GM23338 (cell line): ENCODE measurements at regions not wholly inside any gene's neighbourhood (a gene's known extent, or its start where the extent isn't known, plus 50 kb on each side); places are given as distances from the start of the nearest gene placed in this dataset.
A peak's percentile ranks its signal among the peaks of the same experiment; 100 is the strongest.

Experiments used
- ATAC-seq: fragments of 200-7000 bp; cut with Tn5 transposase; 3 replicates; pipeline ENCODE4 v1.9.1; 2020
- DNase-seq: peaks from one replicate; pipeline ENCODE4 v3.0.0-alpha.2; 2015; ENCODE audit warnings: low spot score
- H2AFZ ChIP-seq: fragments of 200-600 bp; sonication (generic); 2 replicates; pipeline ENCODE4 v1.8.0; 2016; ENCODE audit warnings: antibody characterized with exemption, mild to moderate bottlenecking, moderate library complexity
- H3F3A ChIP-seq: fragments of 200-600 bp; sonication (generic); replicated peaks from 2 replicates; pipeline ENCODE4 v1.8.0; 2017; ENCODE audit warnings: antibody characterized with exemption, mixed run types, low read depth
- H3K27ac ChIP-seq: fragments of 200-600 bp; sonication (generic); 2 replicates; pipeline ENCODE4 v1.6.1; 2016; ENCODE audit warnings: low read depth
- H3K27me3 ChIP-seq: fragments of 200-600 bp; sonication (generic); 2 replicates; pipeline ENCODE4 v1.8.0; 2016; ENCODE audit warnings: mild to moderate bottlenecking, mixed run types, moderate library complexity; ENCODE audit not compliant: insufficient read depth
- H3K36me3 ChIP-seq: fragments of 200-600 bp; sonication (generic); 2 replicates; pipeline ENCODE4 v1.8.0; 2016; ENCODE audit warnings: mild to moderate bottlenecking; ENCODE audit not compliant: insufficient read depth
- H3K4me1 ChIP-seq: fragments of 200-600 bp; sonication (generic); 2 replicates; pipeline ENCODE4 v1.8.0; 2016; ENCODE audit warnings: mild to moderate bottlenecking, moderate library complexity; ENCODE audit not compliant: insufficient read depth
- H3K4me2 ChIP-seq: fragments of 200-600 bp; sonication (generic); 2 replicates; pipeline ENCODE4 v1.7.1; 2017; ENCODE audit warnings: mixed run types
- H3K4me3 ChIP-seq: fragments of 200-600 bp; sonication (generic); 2 replicates; pipeline ENCODE4 v1.6.1; 2016; ENCODE audit warnings: mixed run types
- H3K79me2 ChIP-seq: fragments of 200-600 bp; sonication (generic); replicated peaks from 2 replicates; pipeline ENCODE4 v1.8.0; 2017; ENCODE audit warnings: mild to moderate bottlenecking; ENCODE audit not compliant: insufficient read depth
- H3K9me2 ChIP-seq: fragments of 200-600 bp; sonication (generic); 2 replicates; pipeline ENCODE4 v1.8.0; 2017; ENCODE audit not compliant: insufficient read depth
- H4K20me1 ChIP-seq: fragments of 200-600 bp; sonication (generic); replicated peaks from 2 replicates; pipeline ENCODE4 v1.8.0; 2017; ENCODE audit warnings: mild to moderate bottlenecking; ENCODE audit not compliant: insufficient read depth
- H3K27ac Mint-ChIP-seq: 2 replicates; pipeline ENCODE4 v1.8.0; 2020; ENCODE audit warnings: inconsistent platforms, mild to moderate bottlenecking, moderate library complexity, mixed read lengths
- H3K27me3 Mint-ChIP-seq: 3 replicates; pipeline ENCODE4 v1.8.0; 2022; ENCODE audit warnings: low read depth, mild to moderate bottlenecking, moderate library complexity, mixed read lengths, inconsistent platforms; ENCODE audit not compliant: insufficient read depth, poor library complexity
- H3K36me3 Mint-ChIP-seq: 3 replicates; pipeline ENCODE4 v1.8.0; 2021; ENCODE audit warnings: low read depth, mild to moderate bottlenecking, inconsistent platforms, moderate library complexity, mixed read lengths
- H3K4me1 Mint-ChIP-seq: 3 replicates; pipeline ENCODE4 v1.8.0; 2020; ENCODE audit warnings: mild to moderate bottlenecking, inconsistent platforms, mixed read lengths
- H3K4me3 Mint-ChIP-seq: 3 replicates; pipeline ENCODE4 v1.8.0; 2021; ENCODE audit warnings: moderate library complexity, mild to moderate bottlenecking, inconsistent platforms, mixed read lengths
- H3K9me3 Mint-ChIP-seq: 3 replicates; pipeline ENCODE4 v1.8.0; 2020; ENCODE audit warnings: moderate library complexity, mild to moderate bottlenecking, inconsistent platforms, mixed read lengths
- EZH2 ChIP-seq: fragments of 200-600 bp; sonication (generic); IDR thresholded peaks from one replicate; pipeline ENCODE4 v1.8.0; 2017; ENCODE audit warnings: antibody characterized with exemption, mild to moderate bottlenecking, low read depth; ENCODE audit not compliant: unreplicated experiment
- EZH2phosphoT487 ChIP-seq: fragments of 200-600 bp; sonication (generic); IDR thresholded peaks from one replicate; pipeline ENCODE4 v1.8.1; 2018; ENCODE audit warnings: antibody characterized with exemption; ENCODE audit not compliant: unreplicated experiment
- JUNB ChIP-seq: IDR thresholded peaks from one replicate; pipeline ENCODE4 v1.6.1; 2016; ENCODE audit warnings: antibody characterized with exemption; ENCODE audit not compliant: unreplicated experiment
- NANOG ChIP-seq: IDR thresholded peaks from 2 replicates; pipeline ENCODE4 v1.6.1; 2016; ENCODE audit warnings: antibody characterized with exemption, borderline replicate concordance
- STAT1 ChIP-seq: IDR thresholded peaks from one replicate; pipeline ENCODE4 v1.6.1; 2016; ENCODE audit warnings: antibody characterized with exemption; ENCODE audit not compliant: unreplicated experiment
- ZNF114 ChIP-seq: fragments of 250-450 bp; sonication (Bioruptor Pico); IDR thresholded peaks from 2 replicates; pipeline ENCODE4 v1.5.0; 2020; ENCODE audit warnings: mild to moderate bottlenecking, moderate library complexity
- TF ChIP-seq, protein P1 (sequence below): fragments of 250-450 bp; sonication (Bioruptor Pico); IDR thresholded peaks from 2 replicates; pipeline ENCODE4 v1.5.0; 2020; ENCODE audit warnings: mild to moderate bottlenecking, moderate library complexity
- TF ChIP-seq, protein P2 (sequence below): IDR thresholded peaks from 2 replicates; pipeline ENCODE4 v1.6.1; 2016; ENCODE audit warnings: antibody characterized with exemption
- TF ChIP-seq, protein P3 (sequence below): IDR thresholded peaks from one replicate; pipeline ENCODE4 v1.6.1; 2018; ENCODE audit warnings: antibody characterized with exemption; ENCODE audit not compliant: unreplicated experiment

DNA sequence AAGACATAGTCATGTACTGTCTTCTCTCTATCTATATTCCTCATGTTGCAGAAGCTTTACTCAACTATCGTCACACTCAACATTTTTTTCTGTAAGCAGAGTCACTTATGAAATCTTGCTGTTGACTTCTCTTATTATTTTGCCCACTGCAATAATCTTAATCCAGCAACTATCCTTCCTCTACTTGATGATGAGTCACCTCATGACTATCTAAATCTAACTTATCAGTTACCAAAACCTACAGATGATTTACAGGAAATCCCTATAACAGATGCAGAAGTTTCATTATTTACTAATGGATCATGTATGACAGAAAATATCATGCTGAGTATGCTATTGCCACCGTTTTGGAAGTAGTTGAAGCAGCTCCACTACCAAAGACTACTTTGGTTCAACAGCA, 378.9 kb downstream of the DUSP10 start (continued):
- TF ChIP-seq, protein P1, sequence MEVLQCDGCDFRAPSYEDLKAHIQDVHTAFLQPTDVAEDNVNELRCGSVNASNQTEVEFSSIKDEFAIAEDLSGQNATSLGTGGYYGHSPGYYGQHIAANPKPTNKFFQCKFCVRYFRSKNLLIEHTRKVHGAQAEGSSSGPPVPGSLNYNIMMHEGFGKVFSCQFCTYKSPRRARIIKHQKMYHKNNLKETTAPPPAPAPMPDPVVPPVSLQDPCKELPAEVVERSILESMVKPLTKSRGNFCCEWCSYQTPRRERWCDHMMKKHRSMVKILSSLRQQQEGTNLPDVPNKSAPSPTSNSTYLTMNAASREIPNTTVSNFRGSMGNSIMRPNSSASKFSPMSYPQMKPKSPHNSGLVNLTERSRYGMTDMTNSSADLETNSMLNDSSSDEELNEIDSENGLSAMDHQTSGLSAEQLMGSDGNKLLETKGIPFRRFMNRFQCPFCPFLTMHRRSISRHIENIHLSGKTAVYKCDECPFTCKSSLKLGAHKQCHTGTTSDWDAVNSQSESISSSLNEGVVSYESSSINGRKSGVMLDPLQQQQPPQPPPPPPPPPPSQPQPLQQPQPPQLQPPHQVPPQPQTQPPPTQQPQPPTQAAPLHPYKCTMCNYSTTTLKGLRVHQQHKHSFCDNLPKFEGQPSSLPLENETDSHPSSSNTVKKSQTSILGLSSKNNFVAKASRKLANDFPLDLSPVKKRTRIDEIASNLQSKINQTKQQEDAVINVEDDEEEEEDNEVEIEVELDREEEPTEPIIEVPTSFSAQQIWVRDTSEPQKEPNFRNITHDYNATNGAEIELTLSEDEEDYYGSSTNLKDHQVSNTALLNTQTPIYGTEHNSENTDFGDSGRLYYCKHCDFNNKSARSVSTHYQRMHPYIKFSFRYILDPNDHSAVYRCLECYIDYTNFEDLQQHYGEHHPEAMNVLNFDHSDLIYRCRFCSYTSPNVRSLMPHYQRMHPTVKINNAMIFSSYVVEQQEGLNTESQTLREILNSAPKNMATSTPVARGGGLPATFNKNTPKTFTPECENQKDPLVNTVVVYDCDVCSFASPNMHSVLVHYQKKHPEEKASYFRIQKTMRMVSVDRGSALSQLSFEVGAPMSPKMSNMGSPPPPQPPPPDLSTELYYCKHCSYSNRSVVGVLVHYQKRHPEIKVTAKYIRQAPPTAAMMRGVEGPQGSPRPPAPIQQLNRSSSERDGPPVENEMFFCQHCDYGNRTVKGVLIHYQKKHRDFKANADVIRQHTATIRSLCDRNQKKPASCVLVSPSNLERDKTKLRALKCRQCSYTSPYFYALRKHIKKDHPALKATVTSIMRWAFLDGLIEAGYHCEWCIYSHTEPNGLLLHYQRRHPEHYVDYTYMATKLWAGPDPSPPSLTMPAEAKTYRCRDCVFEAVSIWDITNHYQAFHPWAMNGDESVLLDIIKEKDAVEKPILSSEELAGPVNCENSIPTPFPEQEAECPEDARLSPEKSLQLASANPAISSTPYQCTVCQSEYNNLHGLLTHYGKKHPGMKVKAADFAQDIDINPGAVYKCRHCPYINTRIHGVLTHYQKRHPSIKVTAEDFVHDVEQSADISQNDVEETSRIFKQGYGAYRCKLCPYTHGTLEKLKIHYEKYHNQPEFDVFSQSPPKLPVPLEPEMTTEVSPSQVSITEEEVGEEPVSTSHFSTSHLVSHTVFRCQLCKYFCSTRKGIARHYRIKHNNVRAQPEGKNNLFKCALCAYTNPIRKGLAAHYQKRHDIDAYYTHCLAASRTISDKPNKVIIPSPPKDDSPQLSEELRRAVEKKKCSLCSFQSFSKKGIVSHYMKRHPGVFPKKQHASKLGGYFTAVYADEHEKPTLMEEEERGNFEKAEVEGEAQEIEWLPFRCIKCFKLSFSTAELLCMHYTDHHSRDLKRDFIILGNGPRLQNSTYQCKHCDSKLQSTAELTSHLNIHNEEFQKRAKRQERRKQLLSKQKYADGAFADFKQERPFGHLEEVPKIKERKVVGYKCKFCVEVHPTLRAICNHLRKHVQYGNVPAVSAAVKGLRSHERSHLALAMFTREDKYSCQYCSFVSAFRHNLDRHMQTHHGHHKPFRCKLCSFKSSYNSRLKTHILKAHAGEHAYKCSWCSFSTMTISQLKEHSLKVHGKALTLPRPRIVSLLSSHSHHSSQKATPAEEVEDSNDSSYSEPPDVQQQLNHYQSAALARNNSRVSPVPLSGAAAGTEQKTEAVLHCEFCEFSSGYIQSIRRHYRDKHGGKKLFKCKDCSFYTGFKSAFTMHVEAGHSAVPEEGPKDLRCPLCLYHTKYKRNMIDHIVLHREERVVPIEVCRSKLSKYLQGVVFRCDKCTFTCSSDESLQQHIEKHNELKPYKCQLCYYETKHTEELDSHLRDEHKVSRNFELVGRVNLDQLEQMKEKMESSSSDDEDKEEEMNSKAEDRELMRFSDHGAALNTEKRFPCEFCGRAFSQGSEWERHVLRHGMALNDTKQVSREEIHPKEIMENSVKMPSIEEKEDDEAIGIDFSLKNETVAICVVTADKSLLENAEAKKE: no peak
- no peak for TF ChIP-seq JUNB

DNA sequence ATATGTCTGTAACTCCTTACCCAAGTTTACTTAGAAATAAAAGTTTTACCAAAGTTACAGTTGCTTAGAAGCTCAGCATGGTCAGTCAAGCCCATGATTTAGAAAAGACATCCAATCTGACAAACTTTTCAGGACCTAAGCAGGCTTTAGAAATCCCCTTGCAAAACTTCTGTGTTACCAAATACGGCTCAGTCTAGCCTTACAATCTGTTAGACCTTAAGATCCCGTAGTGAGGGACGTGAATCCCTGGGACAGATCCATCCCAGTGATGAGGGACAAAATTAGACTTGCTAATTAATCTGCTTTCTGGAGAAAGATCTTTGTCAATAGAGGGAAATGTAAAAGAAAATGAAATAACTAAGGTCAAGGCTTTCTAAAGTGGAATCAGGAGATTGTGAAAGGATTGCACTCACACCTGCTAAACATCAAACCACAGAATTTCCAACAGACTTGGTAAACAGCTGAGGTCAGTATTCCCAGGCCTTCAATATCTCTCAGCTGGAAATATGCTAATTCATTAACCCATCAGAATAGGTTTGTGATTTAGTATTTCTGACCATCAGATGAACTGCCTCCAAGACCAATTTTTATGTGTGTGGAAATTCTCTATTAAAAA, 375.3 kb downstream of the DUSP10 start:
- ATAC-seq: peak; percentile 75
- Histone ChIP-seq H3K9me2 (peaks cover 4% of the 10 kb centered on the region; the same call in 1 of the 2 replicates), H3F3A (no peaks in the 10 kb centered on the region), H2AFZ (no peak overlapping the region; the same call in 1 of the 2 replicates), H4K20me1 (no peaks in the 10 kb centered on the region), H3K79me2 (no peaks in the 10 kb centered on the region), H3K4me2 (peak overlapping the region; percentile 17), H3K27me3 (no peaks in the 10 kb centered on the region), H3K27ac (no peak overlapping the region), H3K36me3 (no peaks in the 10 kb centered on the region), H3K4me3 (no peak overlapping the region), H3K4me1 (peaks cover 23% of the 10 kb centered on the region)
- Mint-ChIP-seq H3K4me3 (no peak overlapping the region), H3K9me3 (no peaks in the 10 kb centered on the region), H3K27ac (no peak overlapping the region), H3K4me1 (peaks cover 38% of the 10 kb centered on the region), H3K27me3 (no peaks in the 10 kb centered on the region), H3K36me3 (no peaks in the 10 kb centered on the region)
- peak; percentile 27 for DNase-seq
- no peak for TF ChIP-seq EZH2phosphoT487
- no peak for TF ChIP-seq JUNB
- no peak for TF ChIP-seq EZH2
- no peak for TF ChIP-seq STAT1
- no peak for TF ChIP-seq NANOG
- TF ChIP-seq, protein P2, sequence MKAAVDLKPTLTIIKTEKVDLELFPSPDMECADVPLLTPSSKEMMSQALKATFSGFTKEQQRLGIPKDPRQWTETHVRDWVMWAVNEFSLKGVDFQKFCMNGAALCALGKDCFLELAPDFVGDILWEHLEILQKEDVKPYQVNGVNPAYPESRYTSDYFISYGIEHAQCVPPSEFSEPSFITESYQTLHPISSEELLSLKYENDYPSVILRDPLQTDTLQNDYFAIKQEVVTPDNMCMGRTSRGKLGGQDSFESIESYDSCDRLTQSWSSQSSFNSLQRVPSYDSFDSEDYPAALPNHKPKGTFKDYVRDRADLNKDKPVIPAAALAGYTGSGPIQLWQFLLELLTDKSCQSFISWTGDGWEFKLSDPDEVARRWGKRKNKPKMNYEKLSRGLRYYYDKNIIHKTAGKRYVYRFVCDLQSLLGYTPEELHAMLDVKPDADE: no peak
- no peak for TF ChIP-seq ZNF114 (CRISPR knock-in tag)
- TF ChIP-seq, protein P3, sequence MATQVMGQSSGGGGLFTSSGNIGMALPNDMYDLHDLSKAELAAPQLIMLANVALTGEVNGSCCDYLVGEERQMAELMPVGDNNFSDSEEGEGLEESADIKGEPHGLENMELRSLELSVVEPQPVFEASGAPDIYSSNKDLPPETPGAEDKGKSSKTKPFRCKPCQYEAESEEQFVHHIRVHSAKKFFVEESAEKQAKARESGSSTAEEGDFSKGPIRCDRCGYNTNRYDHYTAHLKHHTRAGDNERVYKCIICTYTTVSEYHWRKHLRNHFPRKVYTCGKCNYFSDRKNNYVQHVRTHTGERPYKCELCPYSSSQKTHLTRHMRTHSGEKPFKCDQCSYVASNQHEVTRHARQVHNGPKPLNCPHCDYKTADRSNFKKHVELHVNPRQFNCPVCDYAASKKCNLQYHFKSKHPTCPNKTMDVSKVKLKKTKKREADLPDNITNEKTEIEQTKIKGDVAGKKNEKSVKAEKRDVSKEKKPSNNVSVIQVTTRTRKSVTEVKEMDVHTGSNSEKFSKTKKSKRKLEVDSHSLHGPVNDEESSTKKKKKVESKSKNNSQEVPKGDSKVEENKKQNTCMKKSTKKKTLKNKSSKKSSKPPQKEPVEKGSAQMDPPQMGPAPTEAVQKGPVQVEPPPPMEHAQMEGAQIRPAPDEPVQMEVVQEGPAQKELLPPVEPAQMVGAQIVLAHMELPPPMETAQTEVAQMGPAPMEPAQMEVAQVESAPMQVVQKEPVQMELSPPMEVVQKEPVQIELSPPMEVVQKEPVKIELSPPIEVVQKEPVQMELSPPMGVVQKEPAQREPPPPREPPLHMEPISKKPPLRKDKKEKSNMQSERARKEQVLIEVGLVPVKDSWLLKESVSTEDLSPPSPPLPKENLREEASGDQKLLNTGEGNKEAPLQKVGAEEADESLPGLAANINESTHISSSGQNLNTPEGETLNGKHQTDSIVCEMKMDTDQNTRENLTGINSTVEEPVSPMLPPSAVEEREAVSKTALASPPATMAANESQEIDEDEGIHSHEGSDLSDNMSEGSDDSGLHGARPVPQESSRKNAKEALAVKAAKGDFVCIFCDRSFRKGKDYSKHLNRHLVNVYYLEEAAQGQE: no peak
